Endothelial cell of umbilical vein (primary cell): ENCODE measurements at regions not wholly inside any gene's neighbourhood (a gene's known extent, or its start where the extent isn't known, plus 50 kb on each side); places are given as distances from the start of the nearest gene placed in this dataset.
"Not testable (repeated sequence)": the region's sequence is repeated elsewhere in the genome, so short reads cannot be mapped to it uniquely, and the experiment has no call there.

ENCODE experiments used
- CTCF ChIP-seq, 2 donors: IDR thresholded peaks; 1 replicate in 1 of 2; 2 replicates in 1 of 2; pipeline ENCODE4 v1.5.1; 2011; ENCODE audit warnings: low read length in 2 of 2, mild to moderate bottlenecking in 2 of 2, moderate library complexity in 2 of 2, control low read depth in 1 of 2, inconsistent platforms in 1 of 2, low read depth in 1 of 2; ENCODE audit not compliant: insufficient read depth in 1 of 2; ENCODE audit errors: extremely low read depth in 1 of 2
- EZH2 ChIP-seq: IDR thresholded peaks from 2 replicates; pipeline ENCODE4 v1.6.1; 2012; ENCODE audit warnings: borderline replicate concordance, low read depth, mild to moderate bottlenecking, moderate library complexity, low read length, inconsistent platforms; ENCODE audit not compliant: severe bottlenecking
- FOS ChIP-seq: IDR thresholded peaks from 2 replicates; pipeline ENCODE4 v1.6.1; 2011; ENCODE audit warnings: mild to moderate bottlenecking, low read length, moderate library complexity, borderline replicate concordance; ENCODE audit not compliant: insufficient read depth
- JUN ChIP-seq: IDR thresholded peaks from 2 replicates; pipeline ENCODE4 v1.6.1; 2011; ENCODE audit warnings: borderline replicate concordance, low read depth; ENCODE audit not compliant: insufficient read length, insufficient read depth
- POLR2A ChIP-seq: IDR thresholded peaks from 2 replicates; pipeline ENCODE4 v1.6.1; 2012; ENCODE audit warnings: low read depth, mild to moderate bottlenecking, control low read depth, low read length
- POLR2AphosphoS5 ChIP-seq: IDR thresholded peaks from 2 replicates; pipeline ENCODE4 v1.6.1; 2012; ENCODE audit warnings: low read depth, mild to moderate bottlenecking, control low read depth, low read length, moderate library complexity; ENCODE audit not compliant: insufficient read depth
- TF ChIP-seq, protein P1 (sequence below): IDR thresholded peaks from 2 replicates; pipeline ENCODE4 v1.6.1; 2011; ENCODE audit not compliant: insufficient read depth, insufficient read length

DNA sequence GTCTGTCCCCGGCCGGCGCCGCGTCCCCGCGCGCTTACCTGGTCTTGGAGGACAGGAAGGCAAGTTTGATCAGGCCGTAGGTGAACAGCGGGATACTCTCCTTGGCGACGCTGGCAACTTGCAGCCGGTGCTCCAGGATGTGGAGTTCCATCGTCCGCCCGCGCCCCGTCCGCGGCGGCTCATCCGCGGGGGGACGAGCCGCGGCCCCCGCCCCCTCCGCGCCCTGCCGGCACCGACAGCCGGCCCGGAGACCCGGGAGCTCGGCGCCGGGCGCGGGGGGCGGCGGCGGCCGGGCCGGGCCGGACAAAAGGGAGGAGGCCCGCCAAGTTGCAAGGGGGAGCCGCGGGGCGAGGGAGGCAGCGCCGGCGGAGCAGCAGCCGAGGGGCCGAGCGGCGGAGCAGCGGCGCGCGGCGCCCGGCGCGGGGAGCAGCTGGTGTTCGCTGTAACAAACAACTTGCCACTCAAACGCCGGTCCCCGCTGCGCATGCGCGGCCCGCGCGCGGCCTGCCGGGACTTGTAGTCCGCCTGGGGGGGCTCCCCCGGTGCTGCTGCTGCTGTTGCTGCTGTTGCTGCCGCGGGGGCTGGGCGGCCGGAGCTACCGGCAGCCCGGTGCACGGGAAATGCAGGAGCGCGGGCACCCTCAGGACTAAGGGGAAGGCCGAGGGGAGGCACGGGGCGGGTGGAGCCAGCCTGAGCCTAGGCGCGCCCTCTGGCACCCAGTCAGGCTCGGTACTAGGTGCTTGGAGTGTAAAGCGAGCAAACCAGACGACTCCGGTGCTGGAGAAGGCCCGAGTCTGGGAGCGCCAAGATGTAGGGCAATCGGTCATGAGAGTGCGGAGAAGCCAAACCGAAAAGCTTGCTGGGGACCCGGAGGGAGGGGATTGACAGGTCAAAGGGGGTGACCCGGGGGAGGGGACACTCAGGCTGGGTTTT, 145.1 kb downstream of the GTF2IRD2B start:
- TF ChIP-seq CTCF (IDR thresholded peaks at IDR 0.05; ENCODE audit: extremely low read depth in 1 of 2, insufficient read depth in 1 of 2, low read depth in 1 of 2, low read length in 2 of 2); FOS; POLR2AphosphoS5; JUN; POLR2A; EZH2: not testable (repeated sequence)
- TF ChIP-seq, protein P1, sequence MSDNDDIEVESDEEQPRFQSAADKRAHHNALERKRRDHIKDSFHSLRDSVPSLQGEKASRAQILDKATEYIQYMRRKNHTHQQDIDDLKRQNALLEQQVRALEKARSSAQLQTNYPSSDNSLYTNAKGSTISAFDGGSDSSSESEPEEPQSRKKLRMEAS, result not testable (repeated sequence)
